Peyer's patch (tissue), 4 donors: ENCODE measurements at regions not wholly inside any gene's neighbourhood (a gene's known extent, or its start where the extent isn't known, plus 50 kb on each side); places are given as distances from the start of the nearest gene placed in this dataset.

Experiments
- DNase-seq, 3 donors: peaks; one replicate each; pipeline ENCODE4 v3.0.0-alpha.2; 2017 to 2019
- H3K27ac ChIP-seq, 4 donors: fragments of 200-600 bp; sonication (generic); one replicate each; pipeline ENCODE4 v1.5.1; 2016 to 2019
- H3K27me3 ChIP-seq, 2 donors: fragments of 200-600 bp; sonication (generic); one replicate each; pipeline ENCODE4 v1.5.1; 2019
- H3K36me3 ChIP-seq, 3 donors: fragments of 200-600 bp; sonication (generic); one replicate each; pipeline ENCODE4 v1.5.1; 2016 to 2019
- H3K4me1 ChIP-seq, 4 donors: fragments of 200-600 bp; sonication (generic); one replicate each; pipeline ENCODE4 v1.5.1; 2016 to 2019
- H3K4me3 ChIP-seq, 4 donors: fragments of 200-600 bp; sonication (generic); 1 replicate in 3 of 4; 2 replicates in 1 of 4; pipeline ENCODE4 v1.5.1; 2016 to 2019; ENCODE audit warnings: mild to moderate bottlenecking in 1 of 4
- H3K9me3 ChIP-seq, 4 donors: fragments of 200-600 bp; sonication (generic); one replicate each; pipeline ENCODE4 v1.5.1; 2016 to 2019; ENCODE audit warnings: mild to moderate bottlenecking in 1 of 4
- POLR2A ChIP-seq, 2 donors: fragments of 450-650 bp; IDR thresholded peaks; one replicate each; pipeline ENCODE4 v1.5.1; 2017; ENCODE audit warnings: antibody characterized with exemption in 2 of 2, mild to moderate bottlenecking in 2 of 2, moderate library complexity in 2 of 2
- TF ChIP-seq, protein P1 (sequence below), 6 experiments: fragments of 450-650 bp in 4 of 6; fragments of 200-600 bp in 2 of 6; sonication (generic) in 1 of 6; IDR thresholded peaks; one replicate each; pipeline ENCODE4 v1.5.1; 2017 to 2019; ENCODE audit warnings: antibody characterized with exemption in 6 of 6, mild to moderate bottlenecking in 3 of 6, moderate library complexity in 1 of 6

DNA sequence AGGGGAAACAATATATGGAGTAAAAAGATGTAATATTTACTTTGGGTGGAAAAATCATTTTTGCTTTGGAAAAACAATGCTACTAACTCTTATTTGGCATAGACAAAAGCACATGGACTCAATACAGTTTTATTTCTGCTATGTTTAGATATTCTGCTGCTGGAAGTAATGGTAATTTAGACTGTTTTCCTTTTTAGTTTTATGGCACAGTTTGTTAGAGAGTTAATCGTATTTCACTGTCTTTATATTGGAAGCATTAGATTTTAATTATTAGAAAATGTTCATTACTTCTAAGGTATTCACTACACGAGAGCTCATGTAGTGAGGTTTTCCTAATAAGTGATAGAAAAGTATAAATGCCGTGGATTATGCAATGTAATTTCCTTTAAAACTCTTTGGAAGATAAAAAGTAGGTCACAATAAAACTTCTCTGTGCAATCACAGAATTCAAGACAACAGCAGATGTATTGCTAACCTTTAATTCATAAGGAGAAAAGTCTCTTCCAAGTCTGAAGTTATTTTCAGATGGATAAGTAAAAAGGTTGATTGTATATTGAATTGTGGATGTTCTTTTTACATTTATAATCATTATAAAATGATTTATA, 851.8 kb downstream of the TMTC2 start:
- Histone ChIP-seq H3K27ac (no peak overlapping the region), H3K4me3 (no peak overlapping the region), H3K36me3 (no peaks in the 10 kb centered on the region), H3K9me3 (no peaks in the 10 kb centered on the region), H3K27me3 (no peaks in the 10 kb centered on the region), H3K4me1 (no peaks in the 10 kb centered on the region)
- no peak for DNase-seq
- TF ChIP-seq, protein P1, sequence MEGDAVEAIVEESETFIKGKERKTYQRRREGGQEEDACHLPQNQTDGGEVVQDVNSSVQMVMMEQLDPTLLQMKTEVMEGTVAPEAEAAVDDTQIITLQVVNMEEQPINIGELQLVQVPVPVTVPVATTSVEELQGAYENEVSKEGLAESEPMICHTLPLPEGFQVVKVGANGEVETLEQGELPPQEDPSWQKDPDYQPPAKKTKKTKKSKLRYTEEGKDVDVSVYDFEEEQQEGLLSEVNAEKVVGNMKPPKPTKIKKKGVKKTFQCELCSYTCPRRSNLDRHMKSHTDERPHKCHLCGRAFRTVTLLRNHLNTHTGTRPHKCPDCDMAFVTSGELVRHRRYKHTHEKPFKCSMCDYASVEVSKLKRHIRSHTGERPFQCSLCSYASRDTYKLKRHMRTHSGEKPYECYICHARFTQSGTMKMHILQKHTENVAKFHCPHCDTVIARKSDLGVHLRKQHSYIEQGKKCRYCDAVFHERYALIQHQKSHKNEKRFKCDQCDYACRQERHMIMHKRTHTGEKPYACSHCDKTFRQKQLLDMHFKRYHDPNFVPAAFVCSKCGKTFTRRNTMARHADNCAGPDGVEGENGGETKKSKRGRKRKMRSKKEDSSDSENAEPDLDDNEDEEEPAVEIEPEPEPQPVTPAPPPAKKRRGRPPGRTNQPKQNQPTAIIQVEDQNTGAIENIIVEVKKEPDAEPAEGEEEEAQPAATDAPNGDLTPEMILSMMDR (IDR thresholded peaks at IDR 0.05): no peak
- TF ChIP-seq POLR2A (IDR thresholded peaks at IDR 0.05): no peak

- Histone ChIP-seq H3K4me3 (no peak overlapping the region), H3K9me3 (no peaks in the 10 kb centered on the region), H3K4me1 (no peaks in the 10 kb centered on the region), H3K36me3 (no peaks in the 10 kb centered on the region), H3K27ac (no peak overlapping the region), H3K27me3 (no peaks in the 10 kb centered on the region)
- no peak for DNase-seq
- no peak for TF ChIP-seq POLR2A (IDR thresholded peaks at IDR 0.05)
- TF ChIP-seq, protein P1 (IDR thresholded peaks at IDR 0.05): no peak
Observed at GRCh38 chr12:83537428-83538053, 850.8 kb downstream of the TMTC2 start.

DNA sequence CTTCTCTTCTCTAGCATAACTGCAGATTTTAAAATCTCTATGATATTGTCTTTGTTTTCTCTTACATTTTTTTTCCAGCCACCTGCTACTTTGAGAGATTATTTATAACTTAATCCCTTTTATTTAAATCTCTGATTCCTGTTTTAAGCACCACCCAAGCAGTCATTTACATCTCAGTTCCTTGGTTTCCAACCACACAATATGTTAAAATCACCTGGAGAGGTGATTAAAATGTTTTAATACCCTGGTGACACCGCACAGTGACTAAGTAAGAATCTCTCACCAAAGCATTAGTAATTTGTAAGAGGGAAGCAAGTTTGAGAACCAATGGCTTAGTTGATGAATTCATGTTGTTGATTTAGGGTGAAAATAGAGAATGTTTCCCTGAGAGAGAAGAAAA, 849.8 kb downstream of the TMTC2 start:
- TF ChIP-seq POLR2A (IDR thresholded peaks at IDR 0.05): no peak
- TF ChIP-seq, protein P1 (IDR thresholded peaks at IDR 0.05): no peak
- H3K4me1 ChIP-seq: no peaks in the 10 kb centered on the region
- H3K36me3 ChIP-seq: no peaks in the 10 kb centered on the region
- no peaks in the 10 kb centered on the region for H3K27me3 ChIP-seq
- no peak overlapping the region for H3K4me3 ChIP-seq
- H3K27ac ChIP-seq: no peak overlapping the region
- no peak for DNase-seq
- no peaks in the 10 kb centered on the region for H3K9me3 ChIP-seq

GRCh38 chr12:83528571-83528970, 841.9 kb downstream of the TMTC2 start:
- no peak for TF ChIP-seq POLR2A (IDR thresholded peaks at IDR 0.05)
- TF ChIP-seq, protein P1 (IDR thresholded peaks at IDR 0.05): no peak
- no peak for DNase-seq
- Histone ChIP-seq H3K4me3 (no peak overlapping the region), H3K27ac (no peak overlapping the region), H3K27me3 (no peaks in the 10 kb centered on the region), H3K4me1 (no peaks in the 10 kb centered on the region), H3K36me3 (no peaks in the 10 kb centered on the region), H3K9me3 (no peaks in the 10 kb centered on the region)

- H3K27me3 ChIP-seq: no peaks in the 10 kb centered on the region
- H3K4me1 ChIP-seq: no peaks in the 10 kb centered on the region
- H3K4me3 ChIP-seq: no peak overlapping the region
- no peaks in the 10 kb centered on the region for H3K36me3 ChIP-seq
- no peaks in the 10 kb centered on the region for H3K9me3 ChIP-seq
- H3K27ac ChIP-seq: no peak overlapping the region
- DNase-seq: no peak
- TF ChIP-seq, protein P1 (IDR thresholded peaks at IDR 0.05): no peak
- TF ChIP-seq POLR2A (IDR thresholded peaks at IDR 0.05): no peak
Observed at GRCh38 chr12:83527810-83528209, 841.1 kb downstream of the TMTC2 start.
